Lower leg skin (tissue), 4 donors: ENCODE measurements at regions not wholly inside any gene's neighbourhood (a gene's known extent, or its start where the extent isn't known, plus 50 kb on each side); places are given as distances from the start of the nearest gene placed in this dataset.

Source experiments
- DNase-seq, 2 donors: peaks; one replicate each; pipeline ENCODE4 v3.0.0-alpha.2; 2019; ENCODE audit warnings: low spot score in 2 of 2
- H3K4me3 ChIP-seq: fragments of 200-600 bp; sonication (generic); 2 replicates; pipeline ENCODE4 v1.5.1; 2017; ENCODE audit warnings: mild to moderate bottlenecking, low read depth; ENCODE audit not compliant: poor library complexity, severe bottlenecking
- CTCF ChIP-seq, 3 donors: fragments of 450-650 bp; IDR thresholded peaks; one replicate each; pipeline ENCODE4 v1.5.1; 2016; ENCODE audit warnings: antibody characterized with exemption in 3 of 3, mild to moderate bottlenecking in 3 of 3, moderate library complexity in 2 of 3
- POLR2A ChIP-seq, 2 donors: fragments of 450-650 bp; IDR thresholded peaks; one replicate each; pipeline ENCODE4 v1.6.1; 2016 to 2017; ENCODE audit warnings: antibody characterized with exemption in 2 of 2, mild to moderate bottlenecking in 1 of 2, moderate library complexity in 1 of 2
- WGBS, 2 donors: methylation state at CpG; one replicate each; pipeline ENCODE4 v1.1.5; 2018; 5-methylcytosine and 5-hydroxymethylcytosine counted together
- intact Hi-C: fragments of 100-400 bp; cut with DNase I; formaldehyde crosslinking; loops from one replicate; pipeline ENCODE4 v1.15.0; 2023; ENCODE audit warnings: low total_unique reads

DNA sequence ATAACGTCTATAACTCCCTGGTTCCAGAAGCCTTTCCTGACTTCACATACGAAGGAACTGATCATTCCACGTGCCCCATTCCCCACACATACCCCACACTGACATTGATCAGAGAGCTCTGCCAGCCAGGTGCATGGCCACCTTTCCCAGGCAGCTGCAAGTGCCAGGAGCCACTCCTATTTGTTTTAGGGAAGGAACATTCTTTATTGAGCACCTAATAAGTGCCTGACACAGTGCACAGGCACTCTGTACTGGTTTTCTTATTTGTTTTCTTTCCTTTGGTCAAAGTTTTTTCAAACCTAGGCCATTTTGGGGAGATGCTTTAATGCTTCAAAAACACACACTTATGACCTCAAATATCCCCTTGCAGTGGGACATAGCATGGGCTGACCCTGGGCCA is 50.0 kb downstream of the PITPNM2 start:
- 88 to 93% methylated on average over 3 of the region's 3 CpGs for WGBS, 2 donors
- no peak for TF ChIP-seq POLR2A (IDR thresholded peaks at IDR 0.05)
- no peak for TF ChIP-seq CTCF (IDR thresholded peaks at IDR 0.05)

GRCh38 chr12:123100450-123100849 is 50.4 kb downstream of the PITPNM2 start:
- DNase-seq = no peak
- intact Hi-C loops = no loop called here
- WGBS, 2 donors = 92 to 94% methylated on average over 9 of the region's 9 CpGs
- TF ChIP-seq CTCF (IDR thresholded peaks at IDR 0.05) (no peak), POLR2A (IDR thresholded peaks at IDR 0.05) (no peak)
- H3K4me3 ChIP-seq = no peak overlapping the region

More for the DNA sequence above, 50.0 kb downstream of the PITPNM2 start:
- DNase-seq = no peak
- no peak overlapping the region for H3K4me3 ChIP-seq
- intact Hi-C loops = no loop called here

DNA sequence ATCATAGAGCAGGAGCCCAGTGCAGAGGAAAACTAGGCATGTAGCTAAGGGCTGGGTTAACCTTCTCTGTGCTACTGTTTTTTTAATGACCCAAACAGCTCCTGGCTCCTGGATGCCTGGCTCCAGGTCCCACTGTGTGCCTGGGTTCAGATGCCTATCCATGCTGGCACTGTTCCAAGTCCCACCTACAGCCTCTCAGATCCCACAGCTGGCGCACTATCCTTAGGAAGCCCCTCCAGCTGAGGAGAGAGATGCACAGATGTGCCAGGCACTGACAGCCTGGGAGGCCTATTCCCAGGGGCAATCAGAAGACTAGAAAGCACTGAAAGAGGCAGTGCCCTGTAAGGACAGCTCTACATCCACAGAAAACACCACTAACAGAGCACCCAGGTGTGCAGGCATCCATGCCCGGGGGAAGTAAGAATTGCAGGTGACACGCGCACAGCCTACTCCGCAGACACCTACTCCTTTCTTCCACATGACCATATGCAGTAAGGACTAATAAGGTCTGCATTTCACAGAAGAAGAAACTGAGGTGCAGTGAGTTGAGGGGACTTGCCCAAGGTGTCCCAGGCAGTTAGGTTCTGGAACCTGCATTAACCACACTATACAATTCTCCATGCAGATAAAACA is 51.2 kb downstream of the PITPNM2 start:
- 85 to 90% methylated on average over 5 of the region's 5 CpGs for WGBS, 2 donors
- no peak for TF ChIP-seq POLR2A (IDR thresholded peaks at IDR 0.05)
- TF ChIP-seq CTCF (IDR thresholded peaks at IDR 0.05) = no peak
- no peak overlapping the region for H3K4me3 ChIP-seq
- intact Hi-C loops = no loop called here
- DNase-seq = no peak

DNA sequence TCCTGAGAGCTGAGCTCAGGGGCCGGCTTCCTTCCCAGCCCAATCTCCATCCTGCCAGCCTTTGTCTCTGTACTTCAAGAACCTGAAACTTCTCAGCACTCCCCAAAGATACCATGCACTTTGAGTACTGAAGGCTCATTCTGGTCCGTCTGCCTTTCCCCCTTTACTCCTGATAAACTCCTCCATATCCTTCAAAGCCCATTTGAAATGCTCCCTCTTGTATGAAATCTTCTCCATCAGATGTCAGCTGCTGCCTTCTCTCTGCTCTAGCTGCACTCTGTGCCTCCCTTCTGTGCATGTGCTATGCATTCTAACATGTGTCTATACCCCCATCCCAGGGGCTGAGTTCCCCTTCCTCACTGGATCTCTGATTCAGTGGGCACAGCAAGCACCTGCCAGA is 52.1 kb downstream of the PITPNM2 start:
- WGBS, 2 donors = 82 to 89% methylated on average over 2 of the region's 2 CpGs
- no peak overlapping the region for H3K4me3 ChIP-seq
- DNase-seq = no peak
- TF ChIP-seq POLR2A (IDR thresholded peaks at IDR 0.05) (no peak), CTCF (IDR thresholded peaks at IDR 0.05) (no peak)
- intact Hi-C loops = no loop called here

DNA sequence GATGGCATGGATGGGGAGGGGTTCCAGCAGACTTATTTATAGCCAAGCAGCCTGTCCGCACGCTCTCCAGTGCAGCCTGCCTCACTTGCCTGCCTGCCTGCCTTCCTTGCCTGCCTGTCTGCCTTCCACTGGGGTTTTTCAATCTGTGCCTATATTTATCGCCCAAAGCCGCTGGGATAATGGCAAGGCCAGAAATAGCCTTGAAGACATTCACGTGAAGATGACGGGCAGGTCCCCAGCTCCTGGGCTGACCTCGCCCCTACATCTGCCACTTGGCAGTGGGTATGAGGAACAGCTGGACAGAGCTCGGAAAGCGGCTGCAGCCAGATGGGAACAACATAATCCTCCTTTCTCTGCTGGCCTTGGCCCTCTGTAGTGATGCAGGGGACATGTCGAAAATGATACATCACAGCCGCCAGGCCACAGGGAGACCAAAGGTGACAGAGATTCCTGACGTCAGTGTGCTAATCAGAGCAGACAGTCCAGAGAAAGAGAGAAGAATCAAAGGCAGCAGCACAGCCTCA is 53.3 kb downstream of the PITPNM2 start:
- intact Hi-C loops = no loop called here

DNA sequence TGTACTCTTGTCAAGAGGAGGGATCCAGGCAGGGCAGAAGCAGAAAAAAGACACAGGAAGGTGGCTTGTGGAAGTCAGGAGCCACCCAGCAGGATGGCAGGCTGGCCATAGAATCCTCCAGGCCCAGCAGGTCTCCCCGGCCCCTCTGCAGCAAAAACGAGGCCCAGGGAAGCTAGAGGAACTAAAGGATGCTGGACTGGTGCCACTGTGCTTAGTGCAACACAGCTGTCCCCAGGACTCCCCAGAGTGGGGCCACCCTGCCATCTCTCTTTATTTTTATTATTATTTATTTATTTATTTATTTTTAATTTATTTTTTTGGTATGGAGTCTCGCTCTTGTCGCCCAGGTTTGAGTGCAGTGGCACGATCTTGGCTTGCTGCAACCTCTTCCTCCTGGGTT is 54.1 kb downstream of the PITPNM2 start:
- no peak for DNase-seq
- H3K4me3 ChIP-seq = no peak overlapping the region
- WGBS, 2 donors = 83 to 88% methylated on average over 5 of the region's 5 CpGs
- TF ChIP-seq POLR2A (IDR thresholded peaks at IDR 0.05) (no peak), CTCF (IDR thresholded peaks at IDR 0.05) (no peak)
- intact Hi-C loops = no loop called here

More for the DNA sequence above, 53.3 kb downstream of the PITPNM2 start:
- no peak overlapping the region for H3K4me3 ChIP-seq
- WGBS, 2 donors = 61 to 78% methylated on average over 12 of the region's 12 CpGs
- TF ChIP-seq POLR2A (IDR thresholded peaks at IDR 0.05) = no peak
- no peak for DNase-seq
